GM12878 (cell line): ENCODE measurements at regions not wholly inside any gene's neighbourhood (a gene's known extent, or its start where the extent isn't known, plus 50 kb on each side); places are given as distances from the start of the nearest gene placed in this dataset.

Source experiments
- ATAC-seq: fragments of 200-7000 bp; cut with Tn5 transposase; 3 replicates; pipeline ENCODE4 v1.9.1; 2020; ENCODE audit warnings: mild to moderate bottlenecking, moderate library complexity
- BruUV-seq: library from RNA; stranded (reverse); fragments of 400-500 nt; replicated peaks from 2 replicates; lab custom pipeline; 2021; lab: Mats Ljungman, UMichigan
- CTCF ChIA-PET: fragments of 300-600 bp; sonication (Branson Sonifier 250); formaldehyde crosslinking; extraction: SDS; loops from one replicate; lab custom pipeline; 2021; ENCODE audit warnings: inconsistent platforms; lab: Yijun Ruan, JAX
- POLR2A ChIA-PET: fragments of 350-600 bp; formaldehyde crosslinking; extraction: SDS; loops from one replicate; lab custom pipeline; 2021; ENCODE audit warnings: inconsistent platforms; lab: Charles Lee
- RAD21 ChIA-PET: fragments of 300-600 bp; sonication (Branson Sonifier 250); formaldehyde crosslinking; loops from one replicate; lab custom pipeline; 2023; ENCODE audit warnings: antibody characterized with exemption; ENCODE audit not compliant: unreplicated experiment; lab: Charles Lee
- SMC1A ChIA-PET: fragments of 300-600 bp; sonication (Branson Sonifier 250); formaldehyde crosslinking; loops from one replicate; lab custom pipeline; 2023; ENCODE audit not compliant: unreplicated experiment, uncharacterized antibody; lab: Charles Lee
- DNase-seq: peaks from one replicate; pipeline ENCODE4 v3.0.0-alpha.2; 2011; ENCODE audit warnings: low read depth, low spot score
- FAIRE-seq: peaks from 3 replicates; lab custom pipeline; 2011; peaks lifted over from hg19 to GRCh38; lab: Jason Lieb, UNC
- H2AFZ ChIP-seq: 2 replicates; pipeline ENCODE4 v1.6.0; 2011; ENCODE audit warnings: low read depth, low read length, control low read depth; ENCODE audit not compliant: control insufficient read depth
- H3K27ac ChIP-seq: 2 replicates; pipeline ENCODE4 v1.5.1; 2011; ENCODE audit warnings: control low read depth; ENCODE audit not compliant: control insufficient read depth, insufficient read depth
- H3K27me3 ChIP-seq, 2 experiments: replicated peaks in 1 of 2; 2 replicates each; pipeline versions ENCODE4 v1.6.0 to v1.6.1; 2011; ENCODE audit warnings: low read length in 1 of 2; ENCODE audit not compliant: control insufficient read depth in 2 of 2, insufficient read depth in 2 of 2
- H3K36me3 ChIP-seq, 2 experiments: 2 replicates each; pipeline ENCODE4 v1.5.1; 2011; ENCODE audit warnings: low read length in 1 of 2; ENCODE audit not compliant: control insufficient read depth in 2 of 2, insufficient read depth in 2 of 2
- H3K4me1 ChIP-seq: 2 replicates; pipeline ENCODE4 v1.6.1; 2011; ENCODE audit warnings: mild to moderate bottlenecking, low read length, moderate library complexity, mixed read lengths; ENCODE audit not compliant: control insufficient read depth, insufficient read depth
- H3K4me2 ChIP-seq: 2 replicates; pipeline ENCODE4 v1.6.0; 2011; ENCODE audit warnings: control low read depth; ENCODE audit not compliant: control insufficient read depth, insufficient read depth
- H3K4me3 ChIP-seq: fragments of 200-600 bp; sonication (generic); 2 replicates; pipeline ENCODE4 v1.5.1; 2016
- H3K79me2 ChIP-seq: 2 replicates; pipeline ENCODE4 v1.6.0; 2011; ENCODE audit warnings: low read length; ENCODE audit not compliant: control insufficient read depth, insufficient read depth
- H3K9ac ChIP-seq: 2 replicates; pipeline ENCODE4 v1.8.0; 2011; ENCODE audit warnings: low read length, control low read depth, mixed read lengths; ENCODE audit not compliant: control insufficient read depth, insufficient read depth
- H3K9me3 ChIP-seq: replicated peaks from 3 replicates; pipeline ENCODE4 v1.5.1; 2011; ENCODE audit warnings: mild to moderate bottlenecking, low read length; ENCODE audit not compliant: control insufficient read depth, insufficient read depth
- H4K20me1 ChIP-seq: 2 replicates; pipeline ENCODE4 v1.6.0; 2011; ENCODE audit not compliant: control insufficient read depth, insufficient read depth
- ATF7 ChIP-seq: fragments of 450-650 bp; IDR thresholded peaks from 2 replicates; pipeline ENCODE4 v1.6.1; 2016; ENCODE audit warnings: low read depth, mild to moderate bottlenecking
- BMI1 ChIP-seq: fragments of 450-650 bp; IDR thresholded peaks from 2 replicates; pipeline ENCODE4 v1.6.1; 2016; ENCODE audit warnings: mild to moderate bottlenecking, moderate library complexity, borderline replicate concordance
- CHD2 ChIP-seq: IDR thresholded peaks from 2 replicates; pipeline ENCODE4 v1.6.1; 2011; ENCODE audit warnings: low read depth, low read length, improper control_type of control experiment, borderline replicate concordance
- FOXK2 ChIP-seq: fragments of 450-650 bp; IDR thresholded peaks from 2 replicates; pipeline ENCODE4 v1.6.1; 2017; ENCODE audit warnings: mild to moderate bottlenecking, moderate library complexity
- JUND ChIP-seq: IDR thresholded peaks from 2 replicates; pipeline ENCODE4 v1.6.1; 2012; ENCODE audit warnings: low read depth, mild to moderate bottlenecking, low read length, improper control_type of control experiment, moderate library complexity
- MEF2B ChIP-seq: fragments of 450-650 bp; IDR thresholded peaks from 2 replicates; pipeline ENCODE4 v1.6.1; 2018; ENCODE audit warnings: mild to moderate bottlenecking, moderate library complexity; ENCODE audit not compliant: partially characterized antibody, poor library complexity, severe bottlenecking
- NFXL1 ChIP-seq: fragments of 450-650 bp; IDR thresholded peaks from 2 replicates; pipeline ENCODE4 v1.6.1; 2017; ENCODE audit warnings: antibody characterized with exemption, mild to moderate bottlenecking, borderline replicate concordance
- NRF1 ChIP-seq: conservative IDR thresholded peaks from 2 replicates; pipeline ENCODE4 v1.6.1; 2011; ENCODE audit warnings: mild to moderate bottlenecking, low read depth, low read length, improper control_type of control experiment
- RCOR1 ChIP-seq: conservative IDR thresholded peaks from 2 replicates; pipeline ENCODE4 v1.6.1; 2012; ENCODE audit warnings: low read depth, low read length, improper control_type of control experiment
- SUZ12 ChIP-seq: fragments of 200-600 bp; sonication (generic); IDR thresholded peaks from one replicate; pipeline ENCODE4 v1.6.1; 2018; ENCODE audit warnings: antibody characterized with exemption, mild to moderate bottlenecking; ENCODE audit not compliant: unreplicated experiment
- YBX1 ChIP-seq: fragments of 450-650 bp; IDR thresholded peaks from 2 replicates; pipeline ENCODE4 v1.6.1; 2016; ENCODE audit warnings: antibody characterized with exemption
- ZNF622 ChIP-seq: fragments of 450-650 bp; IDR thresholded peaks from 2 replicates; pipeline ENCODE4 v1.6.1; 2017; ENCODE audit warnings: mild to moderate bottlenecking, inconsistent platforms
- ZZZ3 ChIP-seq: IDR thresholded peaks from 2 replicates; pipeline ENCODE4 v1.6.1; 2011; ENCODE audit warnings: low read depth; ENCODE audit not compliant: control insufficient read depth, insufficient read length
- WGBS: methylation state at CpG from one replicate; pipeline ENCODE4 v1.1.6; 2016; ENCODE audit warnings: low lambda C conversion rate; ENCODE audit not compliant: insufficient replicate concordance, insufficient coverage; ENCODE audit errors: missing lambda C conversion rate; 5-methylcytosine and 5-hydroxymethylcytosine counted together
- in situ Hi-C: fragments of 300-500 bp; cut with MboI; formaldehyde crosslinking; loops from 9 replicates; pipeline ENCODE4 v1.14.3; 2018; ENCODE audit warnings: mixed read lengths
- intact Hi-C: fragments of 100-400 bp; cut with micrococcal nuclease; formaldehyde crosslinking; loops from one replicate; pipeline ENCODE4 v1.14.2; 2022; ENCODE audit not compliant: unreplicated experiment
- TF ChIP-seq, protein P1 (sequence below), 3 experiments: IDR thresholded peaks in 2 of 3; conservative IDR thresholded peaks in 1 of 3; 2 replicates each; pipeline ENCODE4 v1.5.1; 2011; ENCODE audit warnings: low read depth in 3 of 3, low read length in 3 of 3, mild to moderate bottlenecking in 3 of 3, control low read depth in 2 of 3, moderate library complexity in 2 of 3, inconsistent platforms in 1 of 3, mixed read lengths in 1 of 3; ENCODE audit not compliant: control insufficient read depth in 2 of 3, insufficient read depth in 1 of 3; ENCODE audit errors: extremely low read depth in 1 of 3
- TF ChIP-seq, protein P2 (sequence below): fragments of 450-650 bp; IDR thresholded peaks from 2 replicates; pipeline ENCODE4 v1.6.1; 2018; ENCODE audit warnings: borderline replicate concordance, mild to moderate bottlenecking; ENCODE audit not compliant: partially characterized antibody
- TF ChIP-seq, protein P3 (sequence below): fragments of 450-650 bp; IDR thresholded peaks from 2 replicates; pipeline ENCODE4 v1.6.1; 2017; ENCODE audit warnings: mild to moderate bottlenecking
- TF ChIP-seq, protein P4 (sequence below): IDR thresholded peaks from 2 replicates; pipeline ENCODE4 v1.6.1; 2011; ENCODE audit warnings: low read depth, mild to moderate bottlenecking, low read length, moderate library complexity, borderline replicate concordance; ENCODE audit errors: extremely low read depth

DNA sequence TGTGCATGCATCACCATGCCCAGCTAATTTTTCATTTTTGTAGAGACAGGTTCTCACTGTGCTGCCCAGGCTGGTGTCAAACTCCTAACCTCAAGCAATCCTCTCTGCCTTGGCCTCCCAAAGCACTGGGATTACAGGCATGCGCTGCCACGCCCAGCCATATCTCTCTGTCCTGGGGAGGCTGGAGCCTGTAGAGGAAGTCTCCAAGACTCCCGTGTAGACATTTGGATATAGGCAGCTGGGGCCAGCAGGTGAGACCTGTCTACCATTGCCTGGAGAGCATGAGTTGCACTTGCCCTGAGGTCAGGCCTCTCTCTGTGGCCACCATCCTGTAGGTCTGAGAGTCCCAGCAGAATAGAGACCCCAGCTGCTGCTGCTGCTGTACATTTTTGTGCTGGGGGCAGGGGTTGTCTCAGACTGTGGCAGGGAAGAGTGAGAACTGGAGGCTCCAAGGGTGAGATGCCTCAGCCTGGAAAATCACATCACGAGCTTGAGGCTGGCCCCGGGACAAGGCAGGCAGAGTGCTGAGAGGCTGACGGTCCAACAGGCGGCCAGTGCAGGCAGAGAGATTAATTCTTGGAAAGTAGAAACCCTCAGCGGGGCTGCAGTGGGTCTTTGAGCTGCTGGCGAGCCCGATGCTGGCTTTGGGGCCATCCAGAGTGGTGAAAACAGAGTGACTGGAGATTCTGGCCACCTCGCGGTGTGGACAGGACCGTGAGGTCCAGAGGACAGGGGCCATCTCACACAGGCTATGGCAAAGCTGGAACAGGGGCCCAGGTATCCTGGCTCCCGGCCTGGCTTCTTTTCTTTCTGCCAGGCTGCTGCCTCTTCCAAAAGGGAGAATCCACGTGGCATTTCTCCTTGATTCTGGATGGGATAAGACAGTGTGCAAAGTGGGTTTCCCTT, 60.9 kb downstream of the TMEM270 start:
- no peaks in the 10 kb centered on the region for H3K79me2 ChIP-seq
- ATAC-seq = no peak
- no peak overlapping the region for H2AFZ ChIP-seq
- no peaks in the 10 kb centered on the region for H3K9me3 ChIP-seq
- H3K4me2 ChIP-seq = no peak overlapping the region
- no peak overlapping the region for H3K4me3 ChIP-seq
- intact Hi-C loops (no loop called here), in situ Hi-C loops (no loop called here)
- ChIA-PET POLR2A (no interaction called here), CTCF (no interaction called here), RAD21 (no interaction called here), SMC1A (interaction anchor here (1.5 kb wide), 1 partner anchor 108 kb away, joined by 4 read pairs; no protein-coding TSS in a partner anchor)
- H3K36me3 ChIP-seq = no peaks in the 10 kb centered on the region
- H3K4me1 ChIP-seq = no peaks in the 10 kb centered on the region
- no TSS peak for BruUV-seq
- H3K27me3 ChIP-seq = no peaks in the 10 kb centered on the region
- no peak overlapping the region for H3K27ac ChIP-seq
- DNase-seq = no peak
- no peak for FAIRE-seq
- WGBS = 33% methylated on average over 15 of the region's 15 CpGs
- H4K20me1 ChIP-seq = no peaks in the 10 kb centered on the region
- no peak for TF ChIP-seq CHD2
- TF ChIP-seq NRF1 = no peak
- TF ChIP-seq, protein P1, sequence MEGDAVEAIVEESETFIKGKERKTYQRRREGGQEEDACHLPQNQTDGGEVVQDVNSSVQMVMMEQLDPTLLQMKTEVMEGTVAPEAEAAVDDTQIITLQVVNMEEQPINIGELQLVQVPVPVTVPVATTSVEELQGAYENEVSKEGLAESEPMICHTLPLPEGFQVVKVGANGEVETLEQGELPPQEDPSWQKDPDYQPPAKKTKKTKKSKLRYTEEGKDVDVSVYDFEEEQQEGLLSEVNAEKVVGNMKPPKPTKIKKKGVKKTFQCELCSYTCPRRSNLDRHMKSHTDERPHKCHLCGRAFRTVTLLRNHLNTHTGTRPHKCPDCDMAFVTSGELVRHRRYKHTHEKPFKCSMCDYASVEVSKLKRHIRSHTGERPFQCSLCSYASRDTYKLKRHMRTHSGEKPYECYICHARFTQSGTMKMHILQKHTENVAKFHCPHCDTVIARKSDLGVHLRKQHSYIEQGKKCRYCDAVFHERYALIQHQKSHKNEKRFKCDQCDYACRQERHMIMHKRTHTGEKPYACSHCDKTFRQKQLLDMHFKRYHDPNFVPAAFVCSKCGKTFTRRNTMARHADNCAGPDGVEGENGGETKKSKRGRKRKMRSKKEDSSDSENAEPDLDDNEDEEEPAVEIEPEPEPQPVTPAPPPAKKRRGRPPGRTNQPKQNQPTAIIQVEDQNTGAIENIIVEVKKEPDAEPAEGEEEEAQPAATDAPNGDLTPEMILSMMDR (IDR thresholded peaks at IDR 0.05 in 2 of 3, conservative IDR thresholded peaks at IDR 0.05 in 1 of 3; ENCODE audit: control insufficient read depth in 2 of 3, extremely low read depth in 1 of 3, insufficient read depth in 1 of 3, low read depth in 3 of 3, low read length in 3 of 3) = no peak
- TF ChIP-seq, protein P2, sequence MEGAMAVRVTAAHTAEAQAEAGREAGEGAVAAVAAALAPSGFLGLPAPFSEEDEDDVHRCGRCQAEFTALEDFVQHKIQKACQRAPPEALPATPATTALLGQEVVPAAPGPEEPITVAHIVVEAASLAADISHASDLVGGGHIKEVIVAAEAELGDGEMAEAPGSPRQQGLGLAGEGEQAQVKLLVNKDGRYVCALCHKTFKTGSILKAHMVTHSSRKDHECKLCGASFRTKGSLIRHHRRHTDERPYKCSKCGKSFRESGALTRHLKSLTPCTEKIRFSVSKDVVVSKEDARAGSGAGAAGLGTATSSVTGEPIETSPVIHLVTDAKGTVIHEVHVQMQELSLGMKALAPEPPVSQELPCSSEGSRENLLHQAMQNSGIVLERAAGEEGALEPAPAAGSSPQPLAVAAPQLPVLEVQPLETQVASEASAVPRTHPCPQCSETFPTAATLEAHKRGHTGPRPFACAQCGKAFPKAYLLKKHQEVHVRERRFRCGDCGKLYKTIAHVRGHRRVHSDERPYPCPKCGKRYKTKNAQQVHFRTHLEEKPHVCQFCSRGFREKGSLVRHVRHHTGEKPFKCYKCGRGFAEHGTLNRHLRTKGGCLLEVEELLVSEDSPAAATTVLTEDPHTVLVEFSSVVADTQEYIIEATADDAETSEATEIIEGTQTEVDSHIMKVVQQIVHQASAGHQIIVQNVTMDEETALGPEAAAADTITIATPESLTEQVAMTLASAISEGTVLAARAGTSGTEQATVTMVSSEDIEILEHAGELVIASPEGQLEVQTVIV = no peak
- no peak for TF ChIP-seq FOXK2
- TF ChIP-seq RCOR1 = no peak
- no peak for TF ChIP-seq ZNF622
- TF ChIP-seq, protein P3, sequence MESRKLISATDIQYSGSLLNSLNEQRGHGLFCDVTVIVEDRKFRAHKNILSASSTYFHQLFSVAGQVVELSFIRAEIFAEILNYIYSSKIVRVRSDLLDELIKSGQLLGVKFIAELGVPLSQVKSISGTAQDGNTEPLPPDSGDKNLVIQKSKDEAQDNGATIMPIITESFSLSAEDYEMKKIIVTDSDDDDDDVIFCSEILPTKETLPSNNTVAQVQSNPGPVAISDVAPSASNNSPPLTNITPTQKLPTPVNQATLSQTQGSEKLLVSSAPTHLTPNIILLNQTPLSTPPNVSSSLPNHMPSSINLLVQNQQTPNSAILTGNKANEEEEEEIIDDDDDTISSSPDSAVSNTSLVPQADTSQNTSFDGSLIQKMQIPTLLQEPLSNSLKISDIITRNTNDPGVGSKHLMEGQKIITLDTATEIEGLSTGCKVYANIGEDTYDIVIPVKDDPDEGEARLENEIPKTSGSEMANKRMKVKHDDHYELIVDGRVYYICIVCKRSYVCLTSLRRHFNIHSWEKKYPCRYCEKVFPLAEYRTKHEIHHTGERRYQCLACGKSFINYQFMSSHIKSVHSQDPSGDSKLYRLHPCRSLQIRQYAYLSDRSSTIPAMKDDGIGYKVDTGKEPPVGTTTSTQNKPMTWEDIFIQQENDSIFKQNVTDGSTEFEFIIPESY = no peak
- no peak for TF ChIP-seq ATF7
- no peak for TF ChIP-seq SUZ12
- TF ChIP-seq MEF2B = no peak
- no peak for TF ChIP-seq JUND
- TF ChIP-seq ZZZ3 = no peak
- no peak for TF ChIP-seq YBX1
- TF ChIP-seq, protein P4, sequence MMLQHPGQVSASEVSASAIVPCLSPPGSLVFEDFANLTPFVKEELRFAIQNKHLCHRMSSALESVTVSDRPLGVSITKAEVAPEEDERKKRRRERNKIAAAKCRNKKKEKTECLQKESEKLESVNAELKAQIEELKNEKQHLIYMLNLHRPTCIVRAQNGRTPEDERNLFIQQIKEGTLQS = no peak
- TF ChIP-seq NFXL1 = no peak
- no peak for TF ChIP-seq BMI1
- H3K9ac ChIP-seq = no peak overlapping the region
